ENCODE measurements at regions not wholly inside any gene's neighbourhood (a gene's known extent, or its start where the extent isn't known, plus 50 kb on each side); places are given as distances from the start of the nearest gene placed in this dataset.
"Not testable (repeated sequence)": the region's sequence is repeated elsewhere in the genome, so short reads cannot be mapped to it uniquely, and the experiment has no call there.

DNA sequence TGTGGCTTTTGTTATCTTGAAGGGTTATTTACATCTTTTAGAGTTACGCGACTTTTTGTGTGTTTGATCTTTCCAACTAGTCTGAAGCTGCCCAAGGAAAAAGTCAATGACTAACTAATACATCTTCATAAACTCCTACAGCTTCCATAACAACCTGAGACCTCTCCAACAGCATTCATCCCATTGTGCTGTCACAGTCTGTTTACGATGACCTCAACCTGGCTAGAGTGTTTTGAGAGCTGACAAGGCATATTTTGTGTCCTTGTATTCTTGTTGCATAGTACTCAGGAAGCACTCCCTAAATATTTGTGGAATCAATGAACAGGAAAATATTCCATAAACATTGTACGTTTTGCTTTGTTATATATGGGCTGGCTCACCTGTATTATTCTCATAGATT lies 140.2 kb upstream of the NBPF9 start:
- TF ChIP-seq CTCF (IDR thresholded peaks at IDR 0.05; ENCODE audit: extremely low read depth in 1 of 2, insufficient read depth in 1 of 2, low read depth in 1 of 2, low read length in 2 of 2); POLR2A (IDR thresholded peaks at IDR 0.05; ENCODE audit: low read depth, low read length); JUN (IDR thresholded peaks at IDR 0.05; ENCODE audit: borderline replicate concordance, insufficient read depth, insufficient read length, low read depth); EZH2 (IDR thresholded peaks at IDR 0.05; ENCODE audit: borderline replicate concordance, low read depth, low read length, severe bottlenecking); POLR2AphosphoS5 (IDR thresholded peaks at IDR 0.05; ENCODE audit: insufficient read depth, low read depth, low read length); MYC (IDR thresholded peaks at IDR 0.05; ENCODE audit: low read depth, low read length); GATA2 (IDR thresholded peaks at IDR 0.05; ENCODE audit: insufficient read depth, insufficient read length, low read depth, low read length): not testable (repeated sequence)
- TF ChIP-seq, protein P1, sequence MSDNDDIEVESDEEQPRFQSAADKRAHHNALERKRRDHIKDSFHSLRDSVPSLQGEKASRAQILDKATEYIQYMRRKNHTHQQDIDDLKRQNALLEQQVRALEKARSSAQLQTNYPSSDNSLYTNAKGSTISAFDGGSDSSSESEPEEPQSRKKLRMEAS (IDR thresholded peaks at IDR 0.05; ENCODE audit: insufficient read depth, insufficient read length) = not testable (repeated sequence)

All from endothelial cell of umbilical vein (primary cell).